GM10266 (cell line): ENCODE measurements at regions not wholly inside any gene's neighbourhood (a gene's known extent, or its start where the extent isn't known, plus 50 kb on each side); places are given as distances from the start of the nearest gene placed in this dataset.

Experiments used
- DNase-seq: peaks from one replicate; pipeline ENCODE4 v3.0.0; 2012; ENCODE audit errors: extremely low spot score
- TF ChIP-seq, protein P1 (sequence below): IDR thresholded peaks from 2 replicates; pipeline ENCODE4 v1.5.1; 2012; ENCODE audit warnings: mild to moderate bottlenecking, low read depth; ENCODE audit not compliant: control insufficient read depth, insufficient read depth; ENCODE audit errors: missing control alignments

DNA sequence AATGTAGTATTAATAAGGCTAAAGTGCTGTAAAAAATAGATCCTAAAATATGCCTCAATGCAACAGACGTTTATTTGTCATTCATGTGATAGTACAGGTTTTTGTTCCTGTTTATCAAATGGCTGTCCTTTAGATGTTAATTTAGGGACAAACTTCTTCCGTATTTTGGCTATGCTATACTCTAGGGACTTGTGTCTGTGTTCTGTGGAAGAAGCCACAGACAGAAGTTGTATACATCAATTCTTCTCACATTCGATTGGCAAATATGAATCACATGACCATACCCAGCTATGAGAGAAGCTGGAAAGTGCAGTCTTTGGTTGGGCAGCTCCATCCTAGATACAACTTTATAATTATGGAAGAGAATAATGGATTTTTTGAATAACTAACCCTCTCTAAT is 232.7 kb upstream of the SNX7 start:
- no peak for DNase-seq
- TF ChIP-seq, protein P1, sequence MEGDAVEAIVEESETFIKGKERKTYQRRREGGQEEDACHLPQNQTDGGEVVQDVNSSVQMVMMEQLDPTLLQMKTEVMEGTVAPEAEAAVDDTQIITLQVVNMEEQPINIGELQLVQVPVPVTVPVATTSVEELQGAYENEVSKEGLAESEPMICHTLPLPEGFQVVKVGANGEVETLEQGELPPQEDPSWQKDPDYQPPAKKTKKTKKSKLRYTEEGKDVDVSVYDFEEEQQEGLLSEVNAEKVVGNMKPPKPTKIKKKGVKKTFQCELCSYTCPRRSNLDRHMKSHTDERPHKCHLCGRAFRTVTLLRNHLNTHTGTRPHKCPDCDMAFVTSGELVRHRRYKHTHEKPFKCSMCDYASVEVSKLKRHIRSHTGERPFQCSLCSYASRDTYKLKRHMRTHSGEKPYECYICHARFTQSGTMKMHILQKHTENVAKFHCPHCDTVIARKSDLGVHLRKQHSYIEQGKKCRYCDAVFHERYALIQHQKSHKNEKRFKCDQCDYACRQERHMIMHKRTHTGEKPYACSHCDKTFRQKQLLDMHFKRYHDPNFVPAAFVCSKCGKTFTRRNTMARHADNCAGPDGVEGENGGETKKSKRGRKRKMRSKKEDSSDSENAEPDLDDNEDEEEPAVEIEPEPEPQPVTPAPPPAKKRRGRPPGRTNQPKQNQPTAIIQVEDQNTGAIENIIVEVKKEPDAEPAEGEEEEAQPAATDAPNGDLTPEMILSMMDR, result no peak

DNA sequence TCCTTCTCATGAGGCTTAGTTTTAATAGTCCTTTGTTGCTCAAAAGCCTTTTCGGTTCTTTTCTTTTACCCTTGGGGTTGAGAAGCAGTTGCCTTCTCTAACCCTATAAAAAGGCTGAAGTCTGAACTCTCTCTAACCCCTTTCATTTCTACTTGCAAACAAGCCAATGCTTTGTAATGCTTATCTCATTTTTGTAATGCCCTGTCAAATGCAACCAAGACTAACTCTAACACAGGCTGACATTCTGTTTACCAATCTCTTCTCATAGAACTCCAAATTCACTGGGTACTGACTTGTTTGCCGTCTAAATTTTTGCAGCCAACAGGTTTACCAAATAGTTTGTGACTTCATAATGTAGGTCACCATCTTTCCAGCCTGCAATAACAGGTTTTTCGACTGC is 233.9 kb upstream of the SNX7 start:
- no peak for DNase-seq
- TF ChIP-seq, protein P1, result no peak

DNA sequence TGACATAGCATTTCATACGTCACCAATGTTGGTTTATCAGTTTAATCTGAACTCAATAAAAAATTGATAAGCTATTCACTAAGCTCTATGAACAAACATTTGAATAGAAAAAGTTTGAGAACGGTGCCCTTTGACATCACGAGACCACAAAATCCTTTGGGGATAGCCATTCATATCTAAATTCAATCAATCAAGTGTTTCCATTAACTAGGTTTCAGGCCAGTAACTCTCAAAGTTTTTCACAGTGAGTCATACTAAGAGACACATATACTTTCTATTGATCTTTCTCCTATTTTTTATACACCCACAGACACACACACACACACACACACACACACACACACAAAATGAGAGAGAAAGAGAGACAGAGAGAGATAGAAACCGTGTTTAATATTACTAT is 235.4 kb upstream of the SNX7 start:
- DNase-seq, result no peak
- TF ChIP-seq, protein P1, result no peak

DNA sequence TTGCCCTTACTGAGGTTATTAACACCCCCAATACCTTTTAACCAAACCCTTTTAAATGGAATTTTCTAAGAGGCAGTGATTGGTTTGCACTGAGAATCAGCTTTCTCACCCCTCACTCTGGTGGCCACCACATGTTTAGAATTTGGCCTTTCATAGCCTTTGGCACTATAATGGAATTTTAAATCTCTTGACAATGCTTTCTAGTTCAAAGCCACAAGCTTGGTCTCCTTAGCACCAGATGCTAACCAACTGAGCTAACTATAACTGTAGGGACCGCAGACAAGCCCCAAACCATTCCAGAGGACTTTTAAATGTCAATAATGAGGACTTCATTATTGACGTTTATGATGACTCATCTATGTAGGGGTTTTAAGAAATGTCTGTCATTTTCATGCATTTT is 238.7 kb upstream of the SNX7 start:
- no peak for DNase-seq
- TF ChIP-seq, protein P1, result no peak

DNA sequence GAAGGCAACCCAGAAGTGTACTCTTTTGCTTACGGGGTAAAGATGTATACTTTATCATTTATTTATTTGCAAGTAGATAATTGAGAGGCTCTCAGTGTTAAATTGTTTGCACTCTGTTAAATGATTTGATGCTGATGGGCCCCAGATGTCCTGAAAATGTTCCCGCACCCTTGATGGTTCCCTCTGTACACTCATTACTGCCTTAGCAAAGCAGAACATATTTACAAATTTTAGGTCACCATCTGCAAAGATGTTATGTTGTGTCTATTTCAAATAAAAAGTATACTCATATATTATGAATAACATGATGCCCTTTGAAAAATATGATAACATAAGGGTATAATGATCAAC is 240.5 kb upstream of the SNX7 start:
- TF ChIP-seq, protein P1, result no peak

DNA sequence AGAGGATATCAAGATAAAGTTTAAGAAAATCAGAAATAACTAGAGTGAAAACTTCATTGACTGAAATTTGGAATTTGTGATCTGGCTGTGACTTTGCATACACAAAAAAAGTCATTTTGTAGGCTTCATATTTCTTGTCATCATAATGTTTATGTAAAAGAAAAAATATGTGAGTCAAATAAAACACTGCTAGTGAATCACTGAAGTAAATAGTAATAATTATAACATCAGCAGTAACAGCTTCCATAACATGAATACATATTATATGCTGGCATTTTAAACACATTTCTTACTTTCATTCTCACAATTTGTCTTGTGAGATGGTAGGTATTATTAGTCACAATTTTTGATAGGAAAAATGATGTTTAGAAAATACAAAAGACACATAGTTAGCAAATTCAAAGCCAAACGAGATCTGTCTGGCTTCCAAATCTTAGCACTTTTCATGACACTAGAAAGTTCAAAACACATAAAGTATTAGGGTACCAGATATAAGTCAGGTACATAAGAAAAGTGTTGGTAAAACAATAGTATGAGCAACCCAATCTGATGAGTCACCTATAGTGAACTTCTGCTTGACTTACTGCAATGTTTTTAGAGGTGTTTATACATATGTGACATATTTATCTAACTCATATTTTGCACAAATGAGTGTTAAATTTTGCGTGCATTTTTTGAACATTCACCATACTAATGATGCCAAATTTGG is 241.0 kb upstream of the SNX7 start:
- DNase-seq, result no peak
- TF ChIP-seq, protein P1, result no peak

More for the DNA sequence above, 240.5 kb upstream of the SNX7 start:
- DNase-seq, result no peak

DNA sequence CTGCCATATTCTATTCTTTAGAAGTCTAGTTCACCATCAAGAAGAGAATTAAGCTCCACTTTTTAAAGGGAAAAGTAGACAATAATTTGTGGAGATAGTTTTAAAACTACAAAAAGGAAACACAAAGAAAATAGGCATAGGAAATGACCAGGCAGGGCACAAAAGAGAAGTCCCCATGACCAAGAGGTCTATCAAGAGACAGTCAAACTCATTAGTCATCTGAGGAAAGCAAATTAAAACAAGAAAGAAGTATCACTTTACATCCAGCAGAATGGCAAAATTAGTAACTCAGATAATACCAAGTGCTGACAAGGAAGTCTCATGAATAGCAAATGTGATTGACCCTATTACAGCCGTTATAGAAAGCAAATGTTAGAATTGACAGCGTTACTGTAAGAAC is 243.7 kb upstream of the SNX7 start:
- DNase-seq, result no peak
- TF ChIP-seq, protein P1, result no peak
